ENCODE measurements at regions not wholly inside any gene's neighbourhood (a gene's known extent, or its start where the extent isn't known, plus 50 kb on each side); places are given as distances from the start of the nearest gene placed in this dataset.

- no peak for DNase-seq (ENCODE audit: low read depth)
- no peak for TF ChIP-seq CTCF (conservative IDR thresholded peaks at IDR 0.05; ENCODE audit: low read depth, low read length)
Measured at GRCh38 chr1:187469836-187470235, 641.1 kb downstream of the PLA2G4A start.

GRCh38 chr1:187471555-187471954, 642.8 kb downstream of the PLA2G4A start:
- TF ChIP-seq CTCF (conservative IDR thresholded peaks at IDR 0.05; ENCODE audit: low read depth, low read length): no peak
- DNase-seq (ENCODE audit: low read depth): peak; percentile 93

More at GRCh38 chr1:187469836-187470235, 641.1 kb downstream of the PLA2G4A start:
- H3K4me3 ChIP-seq (ENCODE audit: low read length): no peak overlapping the region

GRCh38 chr1:187474336-187474735, 645.6 kb downstream of the PLA2G4A start:
- DNase-seq (ENCODE audit: low read depth): peak; percentile 96
- H3K4me3 ChIP-seq (ENCODE audit: low read length): no peak overlapping the region
- TF ChIP-seq CTCF (conservative IDR thresholded peaks at IDR 0.05; ENCODE audit: low read depth, low read length): no peak

More at GRCh38 chr1:187471555-187471954, 642.8 kb downstream of the PLA2G4A start:
- no peak overlapping the region for H3K4me3 ChIP-seq (ENCODE audit: low read length)

- no peak for DNase-seq (ENCODE audit: low read depth)
- TF ChIP-seq CTCF (conservative IDR thresholded peaks at IDR 0.05; ENCODE audit: low read depth, low read length): peak; percentile 41
- H3K4me3 ChIP-seq (ENCODE audit: low read length): no peak overlapping the region
Measured at GRCh38 chr1:187476671-187477070, 647.9 kb downstream of the PLA2G4A start.

GRCh38 chr1:187477103-187477502, 648.4 kb downstream of the PLA2G4A start:
- no peak overlapping the region for H3K4me3 ChIP-seq (ENCODE audit: low read length)
- TF ChIP-seq CTCF (conservative IDR thresholded peaks at IDR 0.05; ENCODE audit: low read depth, low read length): no peak
- no peak for DNase-seq (ENCODE audit: low read depth)

GRCh38 chr1:187477535-187477934, 648.8 kb downstream of the PLA2G4A start:
- no peak for TF ChIP-seq CTCF (conservative IDR thresholded peaks at IDR 0.05; ENCODE audit: low read depth, low read length)
- no peak overlapping the region for H3K4me3 ChIP-seq (ENCODE audit: low read length)
- no peak for DNase-seq (ENCODE audit: low read depth)

- H3K4me3 ChIP-seq (ENCODE audit: low read length): no peak overlapping the region
- no peak for TF ChIP-seq CTCF (conservative IDR thresholded peaks at IDR 0.05; ENCODE audit: low read depth, low read length)
- DNase-seq (ENCODE audit: low read depth): peak; percentile 89
Measured at GRCh38 chr1:187481581-187482148, 652.9 kb downstream of the PLA2G4A start.

Measured in retinal pigment epithelial cell (primary cell).